ENCODE measurements at regions not wholly inside any gene's neighbourhood (a gene's known extent, or its start where the extent isn't known, plus 50 kb on each side); places are given as distances from the start of the nearest gene placed in this dataset.

GRCh38 chr4:126004941-126005340 is 690.2 kb downstream of the FAT4 start:
- no peak overlapping the region for H3K27ac ChIP-seq (ENCODE audit: low read length)
- no peak overlapping the region for H3K9ac ChIP-seq (ENCODE audit: low read depth, low read length)
- no peaks in the 10 kb centered on the region for H3K9me3 ChIP-seq (ENCODE audit: insufficient read depth, low read length, severe bottlenecking)
- no peaks in the 10 kb centered on the region for H4K20me1 ChIP-seq (ENCODE audit: insufficient read depth, low read length)
- TF ChIP-seq, protein P1, sequence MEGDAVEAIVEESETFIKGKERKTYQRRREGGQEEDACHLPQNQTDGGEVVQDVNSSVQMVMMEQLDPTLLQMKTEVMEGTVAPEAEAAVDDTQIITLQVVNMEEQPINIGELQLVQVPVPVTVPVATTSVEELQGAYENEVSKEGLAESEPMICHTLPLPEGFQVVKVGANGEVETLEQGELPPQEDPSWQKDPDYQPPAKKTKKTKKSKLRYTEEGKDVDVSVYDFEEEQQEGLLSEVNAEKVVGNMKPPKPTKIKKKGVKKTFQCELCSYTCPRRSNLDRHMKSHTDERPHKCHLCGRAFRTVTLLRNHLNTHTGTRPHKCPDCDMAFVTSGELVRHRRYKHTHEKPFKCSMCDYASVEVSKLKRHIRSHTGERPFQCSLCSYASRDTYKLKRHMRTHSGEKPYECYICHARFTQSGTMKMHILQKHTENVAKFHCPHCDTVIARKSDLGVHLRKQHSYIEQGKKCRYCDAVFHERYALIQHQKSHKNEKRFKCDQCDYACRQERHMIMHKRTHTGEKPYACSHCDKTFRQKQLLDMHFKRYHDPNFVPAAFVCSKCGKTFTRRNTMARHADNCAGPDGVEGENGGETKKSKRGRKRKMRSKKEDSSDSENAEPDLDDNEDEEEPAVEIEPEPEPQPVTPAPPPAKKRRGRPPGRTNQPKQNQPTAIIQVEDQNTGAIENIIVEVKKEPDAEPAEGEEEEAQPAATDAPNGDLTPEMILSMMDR (IDR thresholded peaks at IDR 0.05; ENCODE audit: borderline replicate concordance, extremely low read depth, low read length, poor library complexity, severe bottlenecking): no peak
- TF ChIP-seq EZH2 (IDR thresholded peaks at IDR 0.05; ENCODE audit: borderline replicate concordance, low read depth, low read length, severe bottlenecking): no peak
- H3K36me3 ChIP-seq (ENCODE audit: insufficient read depth, low read length): no peaks in the 10 kb centered on the region
- H3K4me2 ChIP-seq (ENCODE audit: insufficient read depth, low read length): no peak overlapping the region
- H2AFZ ChIP-seq (ENCODE audit: low read depth, low read length): no peak overlapping the region
- H3K4me1 ChIP-seq (ENCODE audit: insufficient read depth, low read length): no peaks in the 10 kb centered on the region
- ATAC-seq (ENCODE audit: insufficient read depth, low read depth): no peak
- H3K4me3 ChIP-seq (ENCODE audit: low read depth in 1 of 2, low read length in 2 of 2): no peak overlapping the region
- no peaks in the 10 kb centered on the region for H3K79me2 ChIP-seq (ENCODE audit: insufficient read depth, low read length)
- DNase-seq: no peak
- H3K27me3 ChIP-seq (ENCODE audit: insufficient read depth, low read length, poor library complexity): no peaks in the 10 kb centered on the region

- Histone ChIP-seq H3K4me1 (ENCODE audit: insufficient read depth, low read length) (no peaks in the 10 kb centered on the region), H3K4me2 (ENCODE audit: insufficient read depth, low read length) (no peak overlapping the region), H3K36me3 (ENCODE audit: insufficient read depth, low read length) (no peaks in the 10 kb centered on the region), H3K9me3 (ENCODE audit: insufficient read depth, low read length, severe bottlenecking) (no peaks in the 10 kb centered on the region), H3K27me3 (ENCODE audit: insufficient read depth, low read length, poor library complexity) (no peaks in the 10 kb centered on the region), H3K9ac (ENCODE audit: low read depth, low read length) (no peak overlapping the region), H3K27ac (ENCODE audit: low read length) (no peak overlapping the region), H3K4me3 (ENCODE audit: low read depth in 1 of 2, low read length in 2 of 2) (no peak overlapping the region), H3K79me2 (ENCODE audit: insufficient read depth, low read length) (no peaks in the 10 kb centered on the region), H2AFZ (ENCODE audit: low read depth, low read length) (no peak overlapping the region), H4K20me1 (ENCODE audit: insufficient read depth, low read length) (no peaks in the 10 kb centered on the region)
- ATAC-seq (ENCODE audit: insufficient read depth, low read depth): no peak
- TF ChIP-seq, protein P1 (IDR thresholded peaks at IDR 0.05; ENCODE audit: borderline replicate concordance, extremely low read depth, low read length, poor library complexity, severe bottlenecking): no peak
- no peak for TF ChIP-seq EZH2 (IDR thresholded peaks at IDR 0.05; ENCODE audit: borderline replicate concordance, low read depth, low read length, severe bottlenecking)
- DNase-seq: no peak
These were observed 692.4 kb downstream of the FAT4 start for GRCh38 chr4:126007142-126007541.

- Histone ChIP-seq H3K36me3 (ENCODE audit: insufficient read depth, low read length) (no peaks in the 10 kb centered on the region), H3K9me3 (ENCODE audit: insufficient read depth, low read length, severe bottlenecking) (no peaks in the 10 kb centered on the region), H3K9ac (ENCODE audit: low read depth, low read length) (no peak overlapping the region), H3K27me3 (ENCODE audit: insufficient read depth, low read length, poor library complexity) (no peaks in the 10 kb centered on the region), H4K20me1 (ENCODE audit: insufficient read depth, low read length) (no peaks in the 10 kb centered on the region), H3K4me3 (ENCODE audit: low read depth in 1 of 2, low read length in 2 of 2) (no peak overlapping the region), H3K4me2 (ENCODE audit: insufficient read depth, low read length) (no peak overlapping the region), H3K79me2 (ENCODE audit: insufficient read depth, low read length) (no peaks in the 10 kb centered on the region), H3K4me1 (ENCODE audit: insufficient read depth, low read length) (no peaks in the 10 kb centered on the region), H3K27ac (ENCODE audit: low read length) (no peak overlapping the region), H2AFZ (ENCODE audit: low read depth, low read length) (no peak overlapping the region)
- ATAC-seq (ENCODE audit: insufficient read depth, low read depth): no peak
- TF ChIP-seq, protein P1 (IDR thresholded peaks at IDR 0.05; ENCODE audit: borderline replicate concordance, extremely low read depth, low read length, poor library complexity, severe bottlenecking): no peak
- no peak for TF ChIP-seq EZH2 (IDR thresholded peaks at IDR 0.05; ENCODE audit: borderline replicate concordance, low read depth, low read length, severe bottlenecking)
- no peak for DNase-seq
These were observed 698.0 kb downstream of the FAT4 start for GRCh38 chr4:126012691-126013290.
